Skin epidermis (tissue), 12 donors: ENCODE measurements at regions not wholly inside any gene's neighbourhood (a gene's known extent, or its start where the extent isn't known, plus 50 kb on each side); places are given as distances from the start of the nearest gene placed in this dataset.

Source experiments
- H3K27ac ChIP-seq, 21 experiments: fragments of 200-600 bp; sonication (generic) in 11 of 21; one replicate each; pipeline ENCODE4 v1.5.0; 2020; ENCODE audit warnings: mild to moderate bottlenecking in 3 of 21, inconsistent platforms in 2 of 21, moderate library complexity in 2 of 21
- H3K4me3 ChIP-seq, 7 experiments: fragments of 200-600 bp; sonication (generic) in 2 of 7; one replicate each; pipeline ENCODE4 v1.5.0; 2020; ENCODE audit warnings: inconsistent platforms in 2 of 7, mild to moderate bottlenecking in 2 of 7, moderate library complexity in 1 of 7

DNA sequence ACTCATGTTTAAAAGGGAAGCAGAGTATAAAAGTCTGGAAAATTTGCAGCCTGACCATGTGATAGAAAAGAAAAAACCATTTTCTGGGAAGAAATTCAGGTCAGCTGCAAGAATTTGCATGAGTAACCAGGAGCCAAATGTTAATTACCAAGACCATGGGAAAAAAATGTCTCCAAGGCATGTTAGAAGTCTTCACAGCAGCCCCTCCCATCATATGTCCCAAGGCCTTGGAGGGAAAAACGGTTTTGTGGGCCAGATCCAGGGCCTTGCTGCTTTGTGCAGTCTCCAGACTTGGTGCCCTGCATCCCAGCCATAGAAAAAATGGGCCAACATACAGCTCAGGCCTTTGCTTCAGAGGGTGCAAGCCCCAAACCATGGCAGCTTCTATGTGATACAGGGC lies 1019.6 kb upstream of the SORCS1 start:
- H3K27ac ChIP-seq = no peak overlapping the region
- H3K4me3 ChIP-seq = no peak overlapping the region

DNA sequence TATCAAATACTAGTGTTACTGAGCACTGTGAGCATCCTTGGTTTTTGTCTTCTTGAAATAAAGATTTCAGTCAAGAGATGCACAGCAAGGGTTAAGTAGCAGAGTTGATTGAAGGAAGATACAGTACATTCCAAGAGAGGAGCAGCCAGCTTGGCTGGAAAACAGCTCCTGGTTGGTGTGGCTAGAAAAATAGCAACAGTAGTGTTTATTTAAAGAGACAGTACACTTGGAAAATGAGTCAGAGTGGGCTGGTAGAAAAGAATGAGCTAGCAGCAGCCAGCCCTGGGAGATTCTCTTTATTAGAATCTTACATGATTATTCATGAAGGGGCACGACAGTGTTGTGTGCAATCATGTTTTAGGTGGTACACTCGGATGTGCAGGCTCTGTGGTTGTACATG lies 1016.4 kb upstream of the SORCS1 start:
- no peak overlapping the region for H3K27ac ChIP-seq
- H3K4me3 ChIP-seq = no peak overlapping the region

- H3K4me3 ChIP-seq = no peak overlapping the region
Measured at GRCh38 chr10:108169846-108170245, 1005.3 kb upstream of the SORCS1 start.

GRCh38 chr10:108167766-108168165 lies 1003.3 kb upstream of the SORCS1 start:
- Histone ChIP-seq H3K4me3 (no peak overlapping the region), H3K27ac (no peak overlapping the region)

More at GRCh38 chr10:108169846-108170245, 1005.3 kb upstream of the SORCS1 start:
- no peak overlapping the region for H3K27ac ChIP-seq

GRCh38 chr10:108166401-108166800 lies 1001.9 kb upstream of the SORCS1 start:
- H3K27ac ChIP-seq = no peak overlapping the region
- H3K4me3 ChIP-seq = no peak overlapping the region

DNA sequence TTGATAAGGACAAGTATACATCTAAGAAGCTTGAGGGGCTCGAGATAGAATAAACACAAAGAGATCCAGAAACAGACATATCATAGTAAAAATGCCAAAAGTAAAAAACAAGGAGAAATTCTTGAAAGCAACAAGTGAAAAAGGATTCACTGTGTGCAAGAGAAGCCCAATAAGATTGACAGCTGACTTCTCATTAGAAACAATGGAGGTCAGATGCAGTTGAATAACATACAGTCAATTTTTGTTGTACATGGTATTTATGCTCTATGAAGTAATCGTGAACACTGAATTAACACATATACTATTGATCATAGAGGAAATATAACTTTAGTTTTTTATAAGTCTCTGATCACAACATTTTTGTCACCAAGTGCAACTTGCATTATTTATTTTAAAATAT lies 982.8 kb upstream of the SORCS1 start:
- H3K27ac ChIP-seq = no peak overlapping the region
- H3K4me3 ChIP-seq = no peak overlapping the region

GRCh38 chr10:108141064-108141463 lies 976.6 kb upstream of the SORCS1 start:
- Histone ChIP-seq H3K27ac (no peak overlapping the region), H3K4me3 (no peak overlapping the region)

GRCh38 chr10:108132303-108132702 lies 967.8 kb upstream of the SORCS1 start:
- no peak overlapping the region for H3K4me3 ChIP-seq
- H3K27ac ChIP-seq = no peak overlapping the region

DNA sequence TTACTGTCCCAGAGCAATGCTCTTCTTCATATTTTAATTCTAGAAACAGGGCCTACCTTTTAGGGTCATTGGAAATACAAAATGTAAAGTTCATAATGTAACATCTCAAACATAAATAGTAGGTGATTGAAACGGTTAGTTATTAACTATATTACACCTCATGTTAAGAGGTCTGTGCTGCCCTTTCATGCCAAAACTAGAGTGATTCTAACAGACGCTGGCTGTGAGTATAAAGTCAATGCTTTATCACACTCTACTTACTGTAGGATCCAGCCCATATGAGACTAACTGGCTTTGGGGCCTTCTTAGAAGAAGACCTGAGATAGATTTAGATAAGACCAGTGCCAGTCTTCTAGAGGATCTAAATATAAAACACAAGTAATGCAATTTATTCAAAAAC lies 966.1 kb upstream of the SORCS1 start:
- no peak overlapping the region for H3K4me3 ChIP-seq
- no peak overlapping the region for H3K27ac ChIP-seq

GRCh38 chr10:108112218-108112617 lies 947.7 kb upstream of the SORCS1 start:
- Histone ChIP-seq H3K4me3 (no peak overlapping the region), H3K27ac (no peak overlapping the region)

- H3K27ac ChIP-seq = no peak overlapping the region
- H3K4me3 ChIP-seq = no peak overlapping the region
Measured at GRCh38 chr10:108104551-108105156, 940.1 kb upstream of the SORCS1 start.

DNA sequence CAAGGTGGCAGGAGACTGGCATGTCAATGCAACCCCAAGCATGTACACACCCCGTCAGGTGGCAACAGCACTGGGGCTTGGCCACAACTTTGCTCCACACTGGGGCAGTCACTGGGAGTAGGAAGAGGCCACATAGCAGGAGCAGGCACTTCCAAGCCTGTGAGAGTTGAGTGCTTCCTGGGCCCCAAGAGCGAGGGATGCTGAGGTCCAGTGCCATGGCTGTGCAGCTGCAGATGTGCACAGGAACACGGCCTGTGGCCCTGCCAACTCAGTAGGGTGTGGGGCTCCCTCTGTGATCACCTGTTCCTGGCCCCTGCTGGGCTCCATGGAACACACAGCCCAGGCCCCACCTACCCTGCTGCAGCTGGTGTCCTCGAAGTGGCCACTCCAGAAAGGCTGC lies 932.8 kb upstream of the SORCS1 start:
- no peak overlapping the region for H3K27ac ChIP-seq
- H3K4me3 ChIP-seq = no peak overlapping the region

GRCh38 chr10:108095932-108096925 lies 931.7 kb upstream of the SORCS1 start:
- Histone ChIP-seq H3K27ac (no peak overlapping the region), H3K4me3 (no peak overlapping the region)

- Histone ChIP-seq H3K4me3 (no peak overlapping the region), H3K27ac (no peak overlapping the region)
Measured at GRCh38 chr10:108090476-108091215, 926.1 kb upstream of the SORCS1 start.

- no peak overlapping the region for H3K4me3 ChIP-seq
- H3K27ac ChIP-seq = no peak overlapping the region
Measured at GRCh38 chr10:108086502-108086901, 922.0 kb upstream of the SORCS1 start.

DNA sequence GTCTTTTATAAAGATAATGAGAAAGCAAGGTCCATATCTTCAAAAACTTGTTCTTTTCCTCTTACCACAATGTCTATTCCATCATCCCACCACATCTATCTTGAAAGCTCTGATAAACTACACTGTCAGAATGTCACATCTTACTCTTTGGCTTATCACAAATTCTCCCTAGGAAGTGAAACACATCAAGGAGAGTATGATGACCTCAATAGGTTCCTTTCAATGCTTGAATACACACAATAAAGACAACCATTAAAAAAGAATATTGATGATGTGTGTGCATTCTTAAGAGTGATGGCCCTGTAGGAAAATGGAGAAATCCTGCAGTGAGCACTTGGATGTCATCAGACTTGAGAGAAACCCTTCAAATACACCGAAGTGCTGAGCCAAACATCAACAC lies 918.1 kb upstream of the SORCS1 start:
- Histone ChIP-seq H3K27ac (no peak overlapping the region), H3K4me3 (no peak overlapping the region)

DNA sequence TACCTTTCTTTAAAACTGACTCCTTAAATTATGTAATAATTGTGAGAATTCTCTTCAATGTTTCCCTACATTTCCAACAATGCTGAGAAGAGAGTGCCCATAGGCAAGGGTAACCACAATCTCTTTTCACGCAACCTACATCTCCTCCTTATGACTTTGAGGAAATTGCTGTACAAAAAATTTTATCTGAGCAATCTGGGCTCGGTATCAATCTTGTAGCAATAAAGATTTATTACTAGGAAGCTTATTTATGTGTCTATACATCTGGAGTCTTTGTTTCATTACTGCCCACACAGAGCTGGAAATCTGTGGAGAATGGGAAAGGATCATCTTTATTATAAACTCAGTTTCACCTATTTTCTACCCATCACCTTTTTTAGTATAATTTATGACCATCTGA lies 913.8 kb upstream of the SORCS1 start:
- H3K4me3 ChIP-seq = no peak overlapping the region
- H3K27ac ChIP-seq = no peak overlapping the region

DNA sequence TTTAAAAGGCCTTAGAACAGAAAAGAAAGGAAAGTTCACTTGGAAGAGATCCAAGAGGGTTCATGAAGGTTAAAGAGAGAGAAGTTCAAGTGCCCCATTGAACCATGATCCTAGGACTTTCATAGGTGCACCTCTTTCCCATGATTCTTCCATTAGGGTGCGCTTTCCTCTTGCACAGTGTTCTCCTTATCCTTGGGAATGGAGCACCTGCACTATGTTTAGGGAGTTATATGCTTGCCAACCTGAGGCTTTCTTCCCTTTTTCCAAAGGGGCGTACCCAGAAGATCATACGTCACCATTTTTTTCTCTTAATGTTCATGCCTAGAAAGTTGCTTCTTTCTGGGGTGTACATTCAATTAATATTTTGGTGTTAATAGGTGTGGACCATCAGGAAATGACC lies 908.0 kb upstream of the SORCS1 start:
- Histone ChIP-seq H3K4me3 (no peak overlapping the region), H3K27ac (no peak overlapping the region)

GRCh38 chr10:108070789-108071188 lies 906.3 kb upstream of the SORCS1 start:
- Histone ChIP-seq H3K27ac (no peak overlapping the region), H3K4me3 (no peak overlapping the region)

- Histone ChIP-seq H3K27ac (no peak overlapping the region), H3K4me3 (no peak overlapping the region)
Measured at GRCh38 chr10:108069096-108069495, 904.6 kb upstream of the SORCS1 start.
